Activated T-cell treated with anti-CD3 and anti-CD28 coated beads, Interleukin-2, amount 50 U/mL, for 72 hours (primary cell): ENCODE measurements at regions not wholly inside any gene's neighbourhood (a gene's known extent, or its start where the extent isn't known, plus 50 kb on each side); places are given as distances from the start of the nearest gene placed in this dataset.

Experiments used
- ATAC-seq, 2 donors: fragments of 150-1000 bp; cut with Tn5 transposase; replicated peaks in 1 of 2; 2 replicates each; pipeline ENCODE4 v1.10.0; 2021; ENCODE audit warnings: moderate library complexity in 2 of 2, mild to moderate bottlenecking in 1 of 2
- DNase-seq, 2 donors: peaks; one replicate each; pipeline ENCODE4 v3.0.0; 2021 to 2022; ENCODE audit warnings: mixed read lengths in 1 of 2
- H3K27ac Mint-ChIP-seq: one replicate; pipeline ENCODE4 v1.8.0; 2022; ENCODE audit warnings: mild to moderate bottlenecking, moderate library complexity, mixed read lengths
- H3K27me3 Mint-ChIP-seq: one replicate; pipeline ENCODE4 v1.8.0; 2022; ENCODE audit warnings: low read depth, mixed read lengths
- H3K36me3 Mint-ChIP-seq, 2 donors: one replicate each; pipeline ENCODE4 v1.8.0; 2022; ENCODE audit warnings: mixed read lengths in 2 of 2, mild to moderate bottlenecking in 1 of 2; ENCODE audit not compliant: insufficient read depth in 2 of 2
- H3K4me1 Mint-ChIP-seq: one replicate; pipeline ENCODE4 v1.8.0; 2022; ENCODE audit warnings: low read depth, mixed read lengths
- H3K4me3 Mint-ChIP-seq, 2 donors: one replicate each; pipeline ENCODE4 v1.8.0; 2022; ENCODE audit warnings: mild to moderate bottlenecking in 2 of 2, mixed read lengths in 2 of 2, moderate library complexity in 2 of 2
- H3K9me3 Mint-ChIP-seq, 2 donors: one replicate each; pipeline ENCODE4 v1.8.0; 2022; ENCODE audit warnings: mixed read lengths in 2 of 2

- H3K4me3 Mint-ChIP-seq: no peak overlapping the region
- no peaks in the 10 kb centered on the region for H3K9me3 Mint-ChIP-seq
- ATAC-seq (no peak), DNase-seq (no peak)
- no peak overlapping the region for H3K27ac Mint-ChIP-seq
- no peaks in the 10 kb centered on the region for H3K36me3 Mint-ChIP-seq
- H3K27me3 Mint-ChIP-seq: no peaks in the 10 kb centered on the region
- no peaks in the 10 kb centered on the region for H3K4me1 Mint-ChIP-seq
These were observed 159.0 kb upstream of the UNC5B start for GRCh38 chr10:71053169-71053895.

GRCh38 chr10:71058308-71058707, 154.1 kb upstream of the UNC5B start:
- Mint-ChIP-seq H3K4me3 (no peak overlapping the region), H3K27ac (no peak overlapping the region), H3K27me3 (no peaks in the 10 kb centered on the region), H3K4me1 (no peaks in the 10 kb centered on the region), H3K9me3 (no peaks in the 10 kb centered on the region), H3K36me3 (no peaks in the 10 kb centered on the region)
- no peak for ATAC-seq
- no peak for DNase-seq

GRCh38 chr10:71059054-71059818, 153.1 kb upstream of the UNC5B start:
- ATAC-seq: no peak
- Mint-ChIP-seq H3K4me3 (no peak overlapping the region), H3K27me3 (no peaks in the 10 kb centered on the region), H3K27ac (no peak overlapping the region), H3K9me3 (no peaks in the 10 kb centered on the region), H3K4me1 (no peaks in the 10 kb centered on the region), H3K36me3 (no peaks in the 10 kb centered on the region)
- DNase-seq: no peak

GRCh38 chr10:71059943-71060342, 152.4 kb upstream of the UNC5B start:
- DNase-seq (no peak), ATAC-seq (no peak)
- H3K27me3 Mint-ChIP-seq: no peaks in the 10 kb centered on the region
- no peaks in the 10 kb centered on the region for H3K4me1 Mint-ChIP-seq
- no peak overlapping the region for H3K27ac Mint-ChIP-seq
- H3K9me3 Mint-ChIP-seq: no peaks in the 10 kb centered on the region
- no peaks in the 10 kb centered on the region for H3K36me3 Mint-ChIP-seq
- no peak overlapping the region for H3K4me3 Mint-ChIP-seq

- ATAC-seq: no peak
These were observed 151.6 kb upstream of the UNC5B start for GRCh38 chr10:71060476-71061426.

GRCh38 chr10:71061472-71061871, 150.9 kb upstream of the UNC5B start:
- ATAC-seq: no peak
- Mint-ChIP-seq H3K27me3 (no peaks in the 10 kb centered on the region), H3K4me3 (no peak overlapping the region), H3K27ac (no peak overlapping the region), H3K36me3 (no peaks in the 10 kb centered on the region), H3K4me1 (no peaks in the 10 kb centered on the region), H3K9me3 (no peaks in the 10 kb centered on the region)
- no peak for DNase-seq

More at GRCh38 chr10:71060476-71061426, 151.6 kb upstream of the UNC5B start:
- no peak for DNase-seq
- Mint-ChIP-seq H3K36me3 (no peaks in the 10 kb centered on the region), H3K4me3 (no peak overlapping the region), H3K27ac (no peak overlapping the region), H3K4me1 (no peaks in the 10 kb centered on the region), H3K27me3 (no peaks in the 10 kb centered on the region), H3K9me3 (no peaks in the 10 kb centered on the region)

- Mint-ChIP-seq H3K36me3 (no peaks in the 10 kb centered on the region), H3K27ac (no peak overlapping the region), H3K9me3 (no peaks in the 10 kb centered on the region), H3K4me1 (no peaks in the 10 kb centered on the region), H3K4me3 (no peak overlapping the region), H3K27me3 (no peaks in the 10 kb centered on the region)
- ATAC-seq (no peak), DNase-seq (no peak)
These were observed 150.2 kb upstream of the UNC5B start for GRCh38 chr10:71062156-71062555.

- DNase-seq (no peak), ATAC-seq (no peak)
- no peaks in the 10 kb centered on the region for H3K9me3 Mint-ChIP-seq
- no peak overlapping the region for H3K4me3 Mint-ChIP-seq
- H3K36me3 Mint-ChIP-seq: no peaks in the 10 kb centered on the region
- H3K27ac Mint-ChIP-seq: no peak overlapping the region
- no peaks in the 10 kb centered on the region for H3K27me3 Mint-ChIP-seq
- H3K4me1 Mint-ChIP-seq: no peaks in the 10 kb centered on the region
These were observed 149.0 kb upstream of the UNC5B start for GRCh38 chr10:71063401-71063800.

- no peak overlapping the region for H3K4me3 Mint-ChIP-seq
- H3K36me3 Mint-ChIP-seq: no peaks in the 10 kb centered on the region
- H3K27ac Mint-ChIP-seq: no peak overlapping the region
- no peak for DNase-seq
- no peak for ATAC-seq
- H3K9me3 Mint-ChIP-seq: no peaks in the 10 kb centered on the region
- no peaks in the 10 kb centered on the region for H3K4me1 Mint-ChIP-seq
- H3K27me3 Mint-ChIP-seq: no peaks in the 10 kb centered on the region
These were observed 147.8 kb upstream of the UNC5B start for GRCh38 chr10:71064413-71065118.

- DNase-seq (no peak), ATAC-seq (no peak)
- H3K4me3 Mint-ChIP-seq: no peak overlapping the region
- no peaks in the 10 kb centered on the region for H3K9me3 Mint-ChIP-seq
- H3K4me1 Mint-ChIP-seq: no peaks in the 10 kb centered on the region
- H3K27ac Mint-ChIP-seq: no peak overlapping the region
- no peaks in the 10 kb centered on the region for H3K27me3 Mint-ChIP-seq
- no peaks in the 10 kb centered on the region for H3K36me3 Mint-ChIP-seq
These were observed 146.7 kb upstream of the UNC5B start for GRCh38 chr10:71065659-71066058.

- ATAC-seq: no peak
- no peaks in the 10 kb centered on the region for H3K36me3 Mint-ChIP-seq
- no peak overlapping the region for H3K4me3 Mint-ChIP-seq
- DNase-seq: no peak
- H3K27me3 Mint-ChIP-seq: peaks cover 7% of the 10 kb centered on the region
- no peaks in the 10 kb centered on the region for H3K4me1 Mint-ChIP-seq
- H3K9me3 Mint-ChIP-seq: no peaks in the 10 kb centered on the region
- no peak overlapping the region for H3K27ac Mint-ChIP-seq
These were observed 145.8 kb upstream of the UNC5B start for GRCh38 chr10:71066600-71066999.

GRCh38 chr10:71067098-71067740, 145.2 kb upstream of the UNC5B start:
- ATAC-seq: no peak
- DNase-seq: no peak
- H3K27me3 Mint-ChIP-seq: peaks cover 10% of the 10 kb centered on the region
- no peak overlapping the region for H3K27ac Mint-ChIP-seq
- H3K36me3 Mint-ChIP-seq: no peaks in the 10 kb centered on the region
- H3K4me1 Mint-ChIP-seq: no peaks in the 10 kb centered on the region
- H3K9me3 Mint-ChIP-seq: no peaks in the 10 kb centered on the region
- H3K4me3 Mint-ChIP-seq: no peak overlapping the region
